Fibroblast of pulmonary artery (primary cell): ENCODE measurements at regions not wholly inside any gene's neighbourhood (a gene's known extent, or its start where the extent isn't known, plus 50 kb on each side); places are given as distances from the start of the nearest gene placed in this dataset.

Source experiments
- DNase-seq: peaks from one replicate; pipeline ENCODE4 v3.0.0-alpha.2; 2010; ENCODE audit warnings: low read depth
- H3K4me3 ChIP-seq: replicated peaks from 2 replicates; pipeline ENCODE4 v1.5.1; 2011; ENCODE audit warnings: low read depth, mild to moderate bottlenecking, control low read depth, low read length, moderate library complexity
- CTCF ChIP-seq: IDR thresholded peaks from 2 replicates; pipeline ENCODE4 v1.5.1; 2011; ENCODE audit warnings: mild to moderate bottlenecking, control low read depth, low read length, inconsistent platforms; ENCODE audit errors: missing control alignments

DNA sequence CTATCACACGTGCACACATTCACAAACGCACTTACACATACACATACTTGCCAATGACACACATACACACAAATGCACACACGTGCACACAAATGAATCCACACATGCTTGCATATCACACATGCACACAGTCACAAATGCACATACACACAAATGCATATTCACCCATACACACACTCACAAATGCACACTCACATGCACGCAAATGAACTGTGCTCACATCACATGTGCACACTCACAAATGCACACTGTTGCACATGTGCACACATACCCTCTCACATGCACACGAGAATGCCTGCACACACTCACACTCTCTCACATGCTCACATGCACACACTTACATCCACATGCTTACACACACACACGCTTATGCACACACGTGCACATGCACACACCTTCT is 368.1 kb downstream of the EIPR1 start:
- no peak overlapping the region for H3K4me3 ChIP-seq
- no peak for DNase-seq
- no peak for TF ChIP-seq CTCF

- DNase-seq = no peak
- TF ChIP-seq CTCF = no peak
- H3K4me3 ChIP-seq = no peak overlapping the region
These were observed 368.6 kb downstream of the EIPR1 start for GRCh38 chr2:3009005-3009404.

- DNase-seq = no peak
- TF ChIP-seq CTCF = no peak
- no peak overlapping the region for H3K4me3 ChIP-seq
These were observed 369.1 kb downstream of the EIPR1 start for GRCh38 chr2:3008561-3008960.

DNA sequence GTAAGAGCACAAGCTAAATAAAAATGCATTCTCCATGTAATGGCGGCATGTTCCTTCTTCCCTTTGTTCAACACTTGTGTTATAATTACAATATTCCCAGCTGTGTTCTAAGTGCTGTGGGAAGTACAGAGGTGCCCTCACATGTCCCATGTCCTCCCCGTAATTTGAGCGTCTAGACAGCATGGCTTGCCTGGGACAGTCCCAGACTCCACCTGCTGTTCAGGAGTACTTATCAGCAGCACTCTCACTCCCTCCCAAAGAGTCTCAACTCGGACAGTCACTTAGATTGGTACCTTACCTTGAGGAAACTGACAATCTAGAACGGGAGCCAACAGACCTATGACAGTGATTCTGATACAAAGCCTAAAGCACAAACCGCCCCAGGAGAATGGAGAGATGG is 370.5 kb downstream of the EIPR1 start:
- DNase-seq = no peak
- no peak overlapping the region for H3K4me3 ChIP-seq

GRCh38 chr2:3005859-3006501 is 371.6 kb downstream of the EIPR1 start:
- H3K4me3 ChIP-seq = no peak overlapping the region
- no peak for DNase-seq
- TF ChIP-seq CTCF = no peak

More for the DNA sequence above, 370.5 kb downstream of the EIPR1 start:
- no peak for TF ChIP-seq CTCF

- DNase-seq = peak; percentile 1
- no peak for TF ChIP-seq CTCF
- no peak overlapping the region for H3K4me3 ChIP-seq
These were observed 375.7 kb downstream of the EIPR1 start for GRCh38 chr2:3001615-3002560.
